Gastrocnemius medialis (tissue), 4 donors: ENCODE measurements at regions not wholly inside any gene's neighbourhood (a gene's known extent, or its start where the extent isn't known, plus 50 kb on each side); places are given as distances from the start of the nearest gene placed in this dataset.
"Not testable (repeated sequence)": the region's sequence is repeated elsewhere in the genome, so short reads cannot be mapped to it uniquely, and the experiment has no call there.

Source experiments
- ATAC-seq, 2 donors: fragments of 150-250 bp; one replicate each; pipeline ENCODE4 v1.9.1; 2016
- DNase-seq, 2 donors: peaks; one replicate each; pipeline ENCODE4 v3.0.0-alpha.2; 2019
- H3K27ac ChIP-seq, 4 donors: fragments of 200-600 bp; sonication (generic); 1 replicate in 1 of 4; 2 replicates in 3 of 4; pipeline ENCODE4 v1.5.1; 2016 to 2018; ENCODE audit warnings: mild to moderate bottlenecking in 2 of 4, moderate library complexity in 1 of 4
- H3K27me3 ChIP-seq, 3 donors: fragments of 200-600 bp; sonication (generic) in 2 of 3; 1 replicate in 1 of 3; 2 replicates in 2 of 3; pipeline versions ENCODE4 v1.5.1 to v1.6.0; 2016 to 2019; ENCODE audit warnings: mild to moderate bottlenecking in 1 of 3, moderate library complexity in 1 of 3
- H3K36me3 ChIP-seq, 2 donors: fragments of 200-600 bp; sonication (generic) in 1 of 2; one replicate each; pipeline ENCODE4 v1.5.1; 2017 to 2018
- H3K4me1 ChIP-seq, 2 donors: fragments of 200-600 bp; sonication (generic) in 1 of 2; one replicate each; pipeline ENCODE4 v1.5.1; 2016 to 2017; ENCODE audit warnings: mild to moderate bottlenecking in 2 of 2
- H3K4me3 ChIP-seq, 4 donors: fragments of 200-600 bp; sonication (generic) in 3 of 4; 1 replicate in 1 of 4; 2 replicates in 3 of 4; pipeline ENCODE4 v1.5.1; 2016 to 2019; ENCODE audit warnings: mild to moderate bottlenecking in 2 of 4
- H3K9me3 ChIP-seq, 3 donors: fragments of 200-600 bp; sonication (generic) in 2 of 3; 1 replicate in 1 of 3; 2 replicates in 2 of 3; pipeline ENCODE4 v1.5.1; 2016 to 2019
- CTCF ChIP-seq, 5 experiments: fragments of 450-650 bp in 3 of 5; fragments of 200-600 bp in 2 of 5; sonication (generic) in 2 of 5; IDR thresholded peaks in 4 of 5; conservative IDR thresholded peaks in 1 of 5; 1 replicate in 4 of 5; 2 replicates in 1 of 5; pipeline ENCODE4 v1.5.1; 2016 to 2019; ENCODE audit warnings: antibody characterized with exemption in 5 of 5, mild to moderate bottlenecking in 3 of 5, moderate library complexity in 3 of 5
- POLR2A ChIP-seq, 2 donors: fragments of 450-650 bp; IDR thresholded peaks; one replicate each; pipeline ENCODE4 v1.6.1; 2017; ENCODE audit warnings: antibody characterized with exemption in 2 of 2, mild to moderate bottlenecking in 2 of 2, moderate library complexity in 2 of 2
- in situ Hi-C, 4 donors: fragments of 200-750 bp; cut with MboI; loops; one replicate each; pipeline versions ENCODE4 v1.15.0 to v1.8.0; 2017; ENCODE audit warnings: low sequenced_read_pairs in 4 of 4
- intact Hi-C: fragments of 100-400 bp; cut with DNase I; formaldehyde crosslinking; loops from one replicate; pipeline ENCODE4 v1.15.1; 2023; ENCODE audit warnings: low total_unique reads

- Histone ChIP-seq H3K4me3 (no peak overlapping the region), H3K36me3 (no peaks in the 10 kb centered on the region), H3K4me1 (no peaks in the 10 kb centered on the region), H3K9me3 (no peaks in the 10 kb centered on the region), H3K27me3 (no peaks in the 10 kb centered on the region), H3K27ac (no peak overlapping the region)
- in situ Hi-C loops (no loop called here), intact Hi-C loops (no loop called here)
- no peak for TF ChIP-seq CTCF (IDR thresholded peaks at IDR 0.05 in 4 of 5, conservative IDR thresholded peaks at IDR 0.05 in 1 of 5)
- no peak for TF ChIP-seq POLR2A (IDR thresholded peaks at IDR 0.05)
- ATAC-seq (no peak), DNase-seq (no peak)
These were observed 233.3 kb downstream of the PCSK1 start for GRCh38 chr5:96199713-96200183.

GRCh38 chr5:96198356-96199058 lies 234.5 kb downstream of the PCSK1 start:
- in situ Hi-C loops = no loop called here

GRCh38 chr5:96197767-96198166 lies 235.3 kb downstream of the PCSK1 start:
- H3K4me3 ChIP-seq, H3K4me1 ChIP-seq, intact Hi-C loops, H3K9me3 ChIP-seq, H3K36me3 ChIP-seq, in situ Hi-C loops, DNase-seq, H3K27ac ChIP-seq, ATAC-seq, H3K27me3 ChIP-seq: not testable (repeated sequence)

More at GRCh38 chr5:96198356-96199058, 234.5 kb downstream of the PCSK1 start:
- Histone ChIP-seq H3K27me3 (no peaks in the 10 kb centered on the region), H3K36me3 (no peaks in the 10 kb centered on the region), H3K4me1 (no peaks in the 10 kb centered on the region), H3K27ac (no peak overlapping the region), H3K9me3 (no peaks in the 10 kb centered on the region), H3K4me3 (no peak overlapping the region)
- DNase-seq (no peak), ATAC-seq (no peak)
- TF ChIP-seq POLR2A (IDR thresholded peaks at IDR 0.05) = no peak
- TF ChIP-seq CTCF (IDR thresholded peaks at IDR 0.05 in 4 of 5, conservative IDR thresholded peaks at IDR 0.05 in 1 of 5) = no peak
- intact Hi-C loops = no loop called here

GRCh38 chr5:96197347-96197746 lies 235.7 kb upstream of the ELL2 start:
- DNase-seq (no peak), ATAC-seq (no peak)
- H3K9me3 ChIP-seq = no peaks in the 10 kb centered on the region
- intact Hi-C loops = no loop called here
- no peak for TF ChIP-seq POLR2A (IDR thresholded peaks at IDR 0.05)
- no peak for TF ChIP-seq CTCF (IDR thresholded peaks at IDR 0.05 in 4 of 5, conservative IDR thresholded peaks at IDR 0.05 in 1 of 5)
- H3K27me3 ChIP-seq = no peaks in the 10 kb centered on the region
- H3K36me3 ChIP-seq = no peaks in the 10 kb centered on the region
- in situ Hi-C loops = no loop called here
- no peaks in the 10 kb centered on the region for H3K4me1 ChIP-seq
- no peak overlapping the region for H3K27ac ChIP-seq
- no peak overlapping the region for H3K4me3 ChIP-seq

- DNase-seq (no peak), ATAC-seq (no peak)
- in situ Hi-C loops (no loop called here), intact Hi-C loops (no loop called here)
- Histone ChIP-seq H3K27ac (no peak overlapping the region), H3K4me1 (no peaks in the 10 kb centered on the region), H3K9me3 (no peaks in the 10 kb centered on the region), H3K36me3 (no peaks in the 10 kb centered on the region), H3K27me3 (no peaks in the 10 kb centered on the region), H3K4me3 (no peak overlapping the region)
- TF ChIP-seq POLR2A (IDR thresholded peaks at IDR 0.05) = no peak
- no peak for TF ChIP-seq CTCF (IDR thresholded peaks at IDR 0.05 in 4 of 5, conservative IDR thresholded peaks at IDR 0.05 in 1 of 5)
These were observed 235.2 kb upstream of the ELL2 start for GRCh38 chr5:96196890-96197289.
